ENCODE measurements at regions not wholly inside any gene's neighbourhood (a gene's known extent, or its start where the extent isn't known, plus 50 kb on each side); places are given as distances from the start of the nearest gene placed in this dataset.

DNA sequence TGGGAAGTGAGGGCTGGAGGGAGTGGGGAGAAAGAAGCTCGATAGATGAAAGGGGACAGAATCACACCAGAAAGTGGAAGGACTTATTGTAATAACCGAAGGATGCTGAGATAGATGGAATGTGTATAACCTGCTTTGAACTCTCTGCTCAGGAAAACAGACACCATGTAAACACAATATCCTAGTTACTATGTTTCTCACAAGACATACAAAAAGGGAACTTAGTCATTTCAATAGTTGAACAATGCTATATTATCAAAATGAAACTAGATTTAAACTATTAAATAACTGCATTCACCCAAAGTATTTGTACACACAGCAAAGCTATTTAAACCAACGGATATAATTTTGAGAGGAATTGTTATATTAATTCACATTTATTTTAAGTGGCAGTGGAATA is 108.3 kb upstream of the GADL1 start:
- CTCF ChIA-PET: no interaction called here
- POLR2A ChIA-PET: no interaction called here

GRCh38 chr3:31004025-31004678 is 109.7 kb upstream of the GADL1 start:
- CTCF ChIA-PET: no interaction called here
- POLR2A ChIA-PET: no interaction called here

DNA sequence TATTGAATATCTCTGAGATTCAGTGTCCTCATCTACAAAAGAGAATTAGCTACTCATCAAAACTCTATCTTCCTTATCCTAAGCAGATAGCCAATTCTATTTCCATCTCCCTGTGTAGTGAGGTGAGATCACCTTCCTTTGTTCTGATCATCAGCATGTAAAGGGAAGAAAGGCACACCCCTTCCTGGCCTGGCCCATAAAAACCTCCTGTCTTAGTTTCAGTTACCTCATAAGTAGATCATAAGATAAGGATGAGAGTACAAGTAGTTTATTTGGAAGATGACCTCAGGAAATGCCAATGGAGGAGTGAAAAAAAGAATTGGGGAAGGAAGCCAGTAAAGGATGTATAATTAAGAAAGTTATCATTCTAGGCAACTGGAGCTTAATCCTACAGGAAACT is 114.5 kb upstream of the GADL1 start:
- ChIA-PET POLR2A (no interaction called here), CTCF (no interaction called here)

DNA sequence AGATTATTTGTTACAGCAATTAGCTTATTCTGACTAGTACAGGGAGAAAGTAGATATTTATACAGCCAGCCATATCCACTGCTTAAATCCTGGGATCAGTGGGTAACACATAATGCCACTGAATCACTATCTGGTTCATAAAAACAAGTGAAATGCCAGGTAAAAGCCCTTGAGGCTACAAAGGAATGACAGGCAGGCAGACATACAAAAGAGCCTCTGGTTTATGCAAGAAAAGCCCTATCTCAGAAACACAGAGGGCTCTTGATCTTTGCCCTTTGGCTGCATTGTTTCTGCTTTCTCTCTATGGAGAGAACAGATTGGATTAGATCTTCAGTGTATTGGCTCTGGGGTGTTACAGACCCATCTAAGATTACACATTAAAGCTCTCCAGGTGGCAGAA is 115.4 kb upstream of the GADL1 start:
- CTCF ChIA-PET: no interaction called here

GRCh38 chr3:31010491-31010890 is 116.0 kb upstream of the GADL1 start:
- ChIA-PET POLR2A (no interaction called here), CTCF (no interaction called here)

More for the DNA sequence above, 115.4 kb upstream of the GADL1 start:
- POLR2A ChIA-PET: no interaction called here

- ChIA-PET POLR2A (no interaction called here), CTCF (no interaction called here)
Measured at GRCh38 chr3:31011380-31011779, 116.9 kb upstream of the GADL1 start.

DNA sequence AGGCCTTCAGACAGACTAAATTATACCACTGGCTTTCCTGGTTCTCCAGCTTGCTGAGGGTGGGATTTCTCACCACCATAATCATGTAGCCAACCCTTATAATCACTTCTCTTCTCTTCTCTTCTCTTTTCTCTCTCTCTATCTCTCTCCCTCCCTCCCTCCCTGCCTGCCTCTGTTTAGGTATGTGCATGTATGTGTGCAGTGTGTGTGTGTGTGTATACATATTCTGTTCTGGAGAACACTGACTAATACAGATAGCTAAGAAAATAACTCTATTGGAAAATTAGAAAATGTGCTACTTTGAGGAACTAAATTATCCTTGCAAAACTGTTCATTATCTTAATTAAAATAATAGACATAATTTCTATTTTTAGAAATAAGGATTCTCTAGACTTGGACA is 118.6 kb upstream of the GADL1 start:
- ChIA-PET CTCF (no interaction called here), POLR2A (no interaction called here)

- POLR2A ChIA-PET: no interaction called here
- CTCF ChIA-PET: no interaction called here
Measured at GRCh38 chr3:31013843-31014242, 119.4 kb upstream of the GADL1 start.

DNA sequence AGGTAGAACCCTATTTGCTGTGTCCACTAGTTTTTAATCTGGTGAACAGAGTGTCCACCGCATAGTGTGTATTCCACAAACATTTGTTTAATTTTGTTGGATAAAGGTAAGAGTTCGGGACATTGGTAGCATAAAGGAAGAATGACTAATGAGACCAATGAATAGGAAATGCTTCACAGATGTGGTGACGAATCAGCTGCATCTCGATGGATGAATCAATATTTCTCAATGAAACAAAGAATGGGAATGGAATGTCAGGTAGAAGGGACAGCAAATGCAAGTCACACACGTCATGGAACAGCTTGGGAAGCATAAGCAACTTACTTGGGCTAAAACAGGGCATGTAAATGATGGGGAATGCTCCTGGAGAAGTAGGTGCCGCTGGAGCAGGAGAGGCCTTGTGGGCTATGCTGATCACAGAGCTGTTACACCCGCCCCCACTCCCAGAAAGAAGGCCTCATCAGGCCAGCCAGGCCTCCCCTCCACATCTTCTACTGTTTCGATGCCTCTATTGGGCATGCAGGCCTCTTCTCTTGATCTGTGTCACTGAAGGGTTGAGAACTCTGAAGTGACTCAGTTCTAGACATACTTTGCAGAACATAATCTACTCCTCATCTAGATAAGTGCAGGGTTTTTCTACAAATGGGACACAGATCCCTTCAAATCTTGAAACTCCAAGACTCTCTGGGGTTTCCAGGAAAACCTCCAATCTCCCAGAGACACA is 120.0 kb upstream of the GADL1 start:
- ChIA-PET POLR2A (no interaction called here), CTCF (no interaction called here)

- POLR2A ChIA-PET: no interaction called here
- CTCF ChIA-PET: no interaction called here
Measured at GRCh38 chr3:31016196-31016595, 121.7 kb upstream of the GADL1 start.

GRCh38 chr3:31022716-31023115 is 128.3 kb upstream of the GADL1 start:
- CTCF ChIA-PET: no interaction called here
- POLR2A ChIA-PET: no interaction called here

DNA sequence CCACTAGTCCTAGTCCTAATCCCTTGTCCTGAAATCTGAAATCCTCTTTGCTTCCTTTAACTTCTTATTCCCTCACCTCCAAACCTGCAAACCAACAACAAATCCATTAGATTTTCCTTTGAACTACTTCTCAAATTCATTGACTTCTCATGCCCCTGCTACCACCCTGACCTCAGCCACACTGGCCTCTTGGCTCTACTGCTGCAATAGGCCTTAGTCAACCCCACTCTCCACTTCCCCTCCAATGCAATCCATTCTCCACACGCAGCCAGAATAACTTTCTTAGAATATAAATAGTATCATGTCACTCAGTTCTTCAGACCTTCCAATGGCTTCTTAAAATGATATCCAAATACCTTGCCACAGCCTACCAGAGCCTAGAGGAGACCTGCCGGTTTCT is 131.1 kb upstream of the GADL1 start:
- ChIA-PET POLR2A (no interaction called here), CTCF (no interaction called here)

DNA sequence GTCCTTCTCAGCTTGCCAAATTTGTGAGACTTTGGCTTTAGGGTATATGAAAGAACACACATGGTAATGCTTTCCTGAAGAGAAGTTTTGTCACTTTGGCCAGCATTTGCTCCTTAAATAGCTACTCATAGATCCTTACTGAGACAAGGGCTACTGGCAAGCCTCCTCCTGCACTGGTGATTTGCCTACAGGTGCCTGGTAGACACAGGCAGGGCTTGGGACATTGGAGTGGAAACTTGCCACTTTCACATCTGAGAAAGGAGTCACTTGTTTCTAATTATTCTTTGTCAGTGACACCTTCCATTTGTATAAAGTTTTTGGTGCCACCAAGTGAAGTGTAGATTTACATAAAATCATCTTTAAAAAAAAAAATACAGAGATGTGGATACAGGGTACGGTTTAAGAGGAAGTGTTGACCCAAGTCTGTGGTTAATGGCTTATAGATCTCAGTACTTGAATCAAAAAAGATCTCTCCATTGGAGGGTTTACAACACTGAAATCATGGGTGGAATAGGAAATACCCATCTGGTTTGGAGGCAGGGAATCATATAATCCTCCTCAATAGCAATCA is 132.8 kb upstream of the GADL1 start:
- ChIA-PET POLR2A (no interaction called here), CTCF (no interaction called here)

- POLR2A ChIA-PET: no interaction called here
Measured at GRCh38 chr3:31027914-31028313, 133.5 kb upstream of the GADL1 start.

DNA sequence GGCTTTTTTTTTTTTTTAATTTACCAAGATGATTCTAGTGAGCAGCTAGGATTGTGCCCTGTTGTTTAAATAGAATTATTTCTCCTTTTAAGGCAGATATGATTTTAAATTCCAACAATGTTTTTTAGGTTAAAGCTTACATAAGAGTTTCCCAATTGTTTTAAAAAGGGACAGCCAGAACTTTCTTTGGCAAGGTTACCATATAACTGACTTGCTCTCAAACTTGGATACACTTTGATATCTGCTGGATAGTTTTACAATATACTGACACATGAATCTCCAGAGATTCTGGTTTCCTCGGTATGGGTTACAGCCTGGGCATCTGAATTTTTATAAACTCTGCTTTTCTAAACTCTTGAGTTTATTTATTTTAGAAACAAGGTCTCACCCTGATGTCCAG is 134.3 kb upstream of the GADL1 start:
- ChIA-PET CTCF (no interaction called here), POLR2A (no interaction called here)

More at GRCh38 chr3:31027914-31028313, 133.5 kb upstream of the GADL1 start:
- CTCF ChIA-PET: no interaction called here

DNA sequence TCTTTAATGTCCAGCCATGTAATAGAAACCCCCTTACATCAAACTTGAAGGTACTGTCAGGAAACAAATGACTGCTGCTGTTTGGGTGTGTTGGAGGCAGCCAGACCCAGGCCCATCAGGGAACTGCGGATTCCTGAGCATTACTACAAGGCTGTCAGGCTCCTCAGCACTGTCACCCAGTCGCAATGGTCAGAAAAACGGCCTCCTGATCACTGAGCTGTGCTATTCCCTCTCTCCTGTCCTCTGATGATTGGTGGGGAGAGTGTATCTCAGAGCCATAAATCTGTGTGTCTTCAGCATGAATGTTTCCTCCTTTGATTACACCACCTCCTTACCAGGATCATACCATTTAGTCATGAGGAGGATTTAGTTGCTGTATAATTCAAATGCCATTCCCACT is 135.2 kb upstream of the GADL1 start:
- POLR2A ChIA-PET: no interaction called here
- CTCF ChIA-PET: no interaction called here

GRCh38 chr3:31035681-31036080 is 141.2 kb upstream of the GADL1 start:
- ChIA-PET POLR2A (no interaction called here), CTCF (no interaction called here)

DNA sequence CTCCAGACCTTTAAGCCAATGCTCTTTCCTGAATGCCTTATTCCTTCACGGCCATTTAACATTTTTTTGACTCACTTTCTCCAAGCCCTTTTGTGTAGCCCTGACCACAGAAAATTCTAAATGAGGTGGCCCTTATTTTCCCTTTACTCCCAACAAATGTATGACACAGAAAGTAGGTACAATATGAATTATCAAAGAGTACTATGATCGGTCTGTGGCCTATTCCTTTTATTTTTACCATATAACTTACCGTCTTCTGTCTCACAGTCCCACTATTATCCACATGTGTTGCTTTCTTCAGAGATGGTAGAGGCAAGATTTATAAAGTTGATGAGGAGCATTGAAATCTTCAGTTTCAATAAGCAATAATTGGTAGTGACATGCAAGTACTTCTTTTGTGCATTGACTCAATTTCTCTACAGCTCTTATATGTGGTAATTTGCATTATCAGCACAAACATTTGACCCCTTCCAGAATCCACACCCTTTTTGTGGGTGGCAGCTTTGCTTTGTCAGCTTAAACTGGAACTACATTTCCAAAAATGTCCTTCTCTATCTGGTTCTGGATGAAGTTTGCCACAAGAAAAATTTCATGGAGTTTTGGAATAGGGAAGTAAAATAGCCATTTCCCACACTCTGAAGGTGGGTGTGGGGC is 143.8 kb upstream of the GADL1 start:
- POLR2A ChIA-PET: no interaction called here
- CTCF ChIA-PET: no interaction called here

GRCh38 chr3:31039145-31039544 is 144.7 kb upstream of the GADL1 start:
- POLR2A ChIA-PET: no interaction called here
- CTCF ChIA-PET: no interaction called here

GRCh38 chr3:31041161-31041978 is 146.9 kb upstream of the GADL1 start:
- ChIA-PET CTCF (no interaction called here), POLR2A (no interaction called here)
